ENCODE measurements at regions not wholly inside any gene's neighbourhood (a gene's known extent, or its start where the extent isn't known, plus 50 kb on each side); places are given as distances from the start of the nearest gene placed in this dataset.

DNA sequence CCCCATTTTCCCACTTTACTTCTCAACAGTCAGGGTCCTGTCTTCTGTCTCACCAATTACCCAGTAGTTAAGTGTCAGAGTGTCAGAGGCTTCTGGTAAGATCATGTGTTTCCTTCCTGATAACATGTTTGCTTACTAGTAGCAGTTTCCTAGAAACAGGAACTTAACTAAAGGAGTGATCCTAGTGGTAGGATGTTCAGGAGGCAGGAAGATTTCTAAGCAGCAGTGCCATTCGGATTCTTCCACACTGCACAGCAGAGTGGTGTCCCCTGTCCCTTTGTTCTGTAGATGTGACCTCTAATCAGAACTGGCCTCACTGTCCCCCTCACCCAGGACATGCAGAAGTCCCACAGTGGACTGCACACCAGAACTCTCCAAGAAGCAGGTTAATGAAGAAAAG lies 221.8 kb upstream of the OSR1 start:
- TF ChIP-seq, protein P1, sequence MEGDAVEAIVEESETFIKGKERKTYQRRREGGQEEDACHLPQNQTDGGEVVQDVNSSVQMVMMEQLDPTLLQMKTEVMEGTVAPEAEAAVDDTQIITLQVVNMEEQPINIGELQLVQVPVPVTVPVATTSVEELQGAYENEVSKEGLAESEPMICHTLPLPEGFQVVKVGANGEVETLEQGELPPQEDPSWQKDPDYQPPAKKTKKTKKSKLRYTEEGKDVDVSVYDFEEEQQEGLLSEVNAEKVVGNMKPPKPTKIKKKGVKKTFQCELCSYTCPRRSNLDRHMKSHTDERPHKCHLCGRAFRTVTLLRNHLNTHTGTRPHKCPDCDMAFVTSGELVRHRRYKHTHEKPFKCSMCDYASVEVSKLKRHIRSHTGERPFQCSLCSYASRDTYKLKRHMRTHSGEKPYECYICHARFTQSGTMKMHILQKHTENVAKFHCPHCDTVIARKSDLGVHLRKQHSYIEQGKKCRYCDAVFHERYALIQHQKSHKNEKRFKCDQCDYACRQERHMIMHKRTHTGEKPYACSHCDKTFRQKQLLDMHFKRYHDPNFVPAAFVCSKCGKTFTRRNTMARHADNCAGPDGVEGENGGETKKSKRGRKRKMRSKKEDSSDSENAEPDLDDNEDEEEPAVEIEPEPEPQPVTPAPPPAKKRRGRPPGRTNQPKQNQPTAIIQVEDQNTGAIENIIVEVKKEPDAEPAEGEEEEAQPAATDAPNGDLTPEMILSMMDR (IDR thresholded peaks at IDR 0.05) = no peak
- TF ChIP-seq POLR2A (IDR thresholded peaks at IDR 0.05) = no peak

Measured in right lobe of liver (tissue), 4 donors.